Dendritic cell treated with granulocyte-macrophage colony-stimulating factor and Interleukin-4, amounts not matched to agents 40 ng/mL and 50 ng/mL, for 4 days (primary cell): ENCODE measurements at regions not wholly inside any gene's neighbourhood (a gene's known extent, or its start where the extent isn't known, plus 50 kb on each side); places are given as distances from the start of the nearest gene placed in this dataset.

ENCODE experiments used
- H3K27ac Mint-ChIP-seq: one replicate; pipeline ENCODE4 v1.8.0; 2022; ENCODE audit warnings: mild to moderate bottlenecking, mixed read lengths
- H3K27me3 Mint-ChIP-seq: one replicate; pipeline ENCODE4 v1.8.0; 2022; ENCODE audit warnings: mild to moderate bottlenecking, mixed read lengths
- H3K36me3 Mint-ChIP-seq: one replicate; pipeline ENCODE4 v1.8.0; 2022; ENCODE audit warnings: low read depth, mixed read lengths
- H3K4me1 Mint-ChIP-seq: one replicate; pipeline ENCODE4 v1.8.0; 2022; ENCODE audit warnings: low read depth, mixed read lengths
- H3K4me3 Mint-ChIP-seq: one replicate; pipeline ENCODE4 v1.8.0; 2022; ENCODE audit warnings: mild to moderate bottlenecking, moderate library complexity, mixed read lengths
- H3K9me3 Mint-ChIP-seq: one replicate; pipeline ENCODE4 v1.8.0; 2022; ENCODE audit warnings: mixed read lengths
- intact Hi-C: fragments of 100-400 bp; cut with micrococcal nuclease; formaldehyde crosslinking; loops from one replicate; pipeline ENCODE4 v1.15.0; 2022

DNA sequence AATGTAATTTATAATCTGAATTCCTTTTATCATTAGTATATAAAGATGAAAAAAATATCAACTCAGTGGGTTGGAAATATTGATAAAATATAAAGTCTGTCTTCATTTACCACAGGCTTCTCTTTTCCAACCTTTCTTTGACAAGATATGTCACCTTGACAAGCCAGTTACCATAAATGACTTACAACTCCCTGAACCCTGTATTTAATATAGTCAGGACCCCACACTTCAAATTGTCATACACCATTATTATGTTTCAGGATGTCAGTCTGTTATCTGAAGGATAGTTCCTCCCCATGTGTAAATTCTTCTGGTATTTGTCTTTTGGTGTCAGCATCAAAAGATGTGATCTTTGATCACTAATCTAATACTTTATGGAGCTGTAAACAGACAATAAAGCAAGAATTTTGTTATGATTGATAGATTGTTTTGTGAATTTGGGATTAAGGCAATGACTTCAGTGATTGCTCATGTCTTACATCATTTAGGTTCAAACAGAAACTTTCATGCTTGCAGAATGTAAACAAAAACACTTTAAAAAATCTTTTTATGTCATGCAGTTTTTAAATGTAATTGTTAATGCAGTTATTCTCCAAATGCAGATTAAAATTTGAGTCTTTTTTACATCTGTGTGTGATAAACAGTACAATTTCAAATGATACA is 503.5 kb upstream of the BCHE start:
- no peaks in the 10 kb centered on the region for H3K4me1 Mint-ChIP-seq
- H3K36me3 Mint-ChIP-seq, result no peaks in the 10 kb centered on the region
- H3K27me3 Mint-ChIP-seq, result no peaks in the 10 kb centered on the region
- no peak overlapping the region for H3K4me3 Mint-ChIP-seq
- H3K9me3 Mint-ChIP-seq, result peaks cover 33% of the 10 kb centered on the region
- intact Hi-C loops, result no loop called here
- no peak overlapping the region for H3K27ac Mint-ChIP-seq

DNA sequence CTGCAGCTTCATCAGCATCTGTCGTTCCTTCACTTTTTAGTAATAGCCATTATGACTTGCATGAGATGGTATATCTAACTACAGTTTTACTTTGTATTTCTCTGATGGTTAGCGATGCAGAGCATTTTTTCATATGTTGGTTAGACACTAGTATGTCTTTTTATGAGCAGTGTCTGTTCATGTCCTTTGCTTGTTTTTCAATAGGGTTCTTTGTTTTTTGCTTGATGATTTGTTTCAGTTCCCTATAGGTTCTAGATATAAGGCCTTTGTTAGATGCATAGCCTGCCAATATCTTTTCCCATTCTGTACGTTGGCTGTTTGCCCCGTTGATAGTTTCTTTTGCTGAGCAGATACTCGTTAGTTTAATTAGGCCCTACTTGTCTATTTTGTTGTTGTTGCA is 487.2 kb upstream of the BCHE start:
- Mint-ChIP-seq H3K4me3 (no peak overlapping the region), H3K27me3 (no peaks in the 10 kb centered on the region), H3K27ac (no peak overlapping the region), H3K9me3 (peaks cover 10% of the 10 kb centered on the region), H3K36me3 (no peaks in the 10 kb centered on the region), H3K4me1 (no peaks in the 10 kb centered on the region)
- intact Hi-C loops, result no loop called here

- Mint-ChIP-seq H3K27ac (no peak overlapping the region), H3K4me1 (no peaks in the 10 kb centered on the region), H3K27me3 (no peaks in the 10 kb centered on the region), H3K9me3 (no peaks in the 10 kb centered on the region), H3K36me3 (no peaks in the 10 kb centered on the region), H3K4me3 (no peak overlapping the region)
- intact Hi-C loops, result no loop called here
Measured at GRCh38 chr3:166322391-166322790, 485.2 kb upstream of the BCHE start.

DNA sequence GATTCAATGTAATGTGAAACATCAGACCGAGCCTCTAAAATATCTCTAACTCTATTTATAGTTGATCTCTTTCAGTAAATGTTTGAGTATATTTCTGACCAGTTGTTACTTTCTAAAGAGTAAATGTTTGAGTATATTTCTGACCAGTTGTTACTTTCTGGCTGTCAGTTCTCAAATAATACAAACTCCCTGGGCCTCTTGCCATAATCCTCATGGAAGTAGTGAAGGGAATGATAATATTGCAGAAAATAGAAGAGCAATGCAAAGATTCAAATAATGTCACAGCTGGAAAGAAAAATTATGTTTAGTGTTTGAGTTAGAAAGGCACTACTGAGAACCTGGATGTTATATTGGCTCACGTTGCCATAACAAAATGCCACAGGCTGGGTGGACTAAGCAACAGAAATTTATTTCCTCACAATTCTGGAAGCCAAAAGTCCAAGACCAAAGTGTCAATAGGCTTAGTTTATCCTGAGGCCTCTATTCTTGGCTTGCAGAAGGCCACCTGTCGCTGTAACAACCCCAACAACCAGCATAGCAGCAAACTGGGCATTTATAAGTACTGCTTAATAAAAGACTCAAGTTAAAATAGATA is 470.6 kb upstream of the BCHE start:
- Mint-ChIP-seq H3K36me3 (no peaks in the 10 kb centered on the region), H3K27ac (no peak overlapping the region), H3K4me1 (no peaks in the 10 kb centered on the region), H3K27me3 (no peaks in the 10 kb centered on the region), H3K4me3 (no peak overlapping the region), H3K9me3 (no peaks in the 10 kb centered on the region)
- intact Hi-C loops, result no loop called here

GRCh38 chr3:166304584-166304983 is 467.4 kb upstream of the BCHE start:
- Mint-ChIP-seq H3K36me3 (no peaks in the 10 kb centered on the region), H3K27me3 (no peaks in the 10 kb centered on the region), H3K27ac (no peak overlapping the region), H3K4me3 (no peak overlapping the region), H3K9me3 (no peaks in the 10 kb centered on the region), H3K4me1 (no peaks in the 10 kb centered on the region)
- intact Hi-C loops, result no loop called here

DNA sequence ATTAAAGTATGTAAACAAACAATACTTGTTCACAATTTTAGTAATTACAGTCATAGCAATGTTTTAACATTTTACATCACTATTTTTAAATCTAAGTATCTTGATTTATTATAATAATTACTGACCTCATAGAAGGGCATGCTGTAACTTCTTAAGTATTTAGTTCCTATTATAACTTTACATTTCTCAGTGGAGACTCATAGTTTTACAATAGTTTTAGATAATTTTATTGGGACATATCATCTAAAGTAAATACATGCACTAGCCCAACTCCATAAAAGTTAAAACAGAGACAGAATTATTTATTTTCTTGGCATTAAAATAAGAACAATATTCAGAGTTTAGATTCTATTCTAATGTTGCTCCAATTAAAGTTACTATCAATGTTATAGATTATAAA is 466.5 kb upstream of the BCHE start:
- Mint-ChIP-seq H3K4me3 (no peak overlapping the region), H3K4me1 (no peaks in the 10 kb centered on the region), H3K9me3 (no peaks in the 10 kb centered on the region), H3K27ac (no peak overlapping the region), H3K36me3 (no peaks in the 10 kb centered on the region), H3K27me3 (no peaks in the 10 kb centered on the region)
- intact Hi-C loops, result no loop called here

DNA sequence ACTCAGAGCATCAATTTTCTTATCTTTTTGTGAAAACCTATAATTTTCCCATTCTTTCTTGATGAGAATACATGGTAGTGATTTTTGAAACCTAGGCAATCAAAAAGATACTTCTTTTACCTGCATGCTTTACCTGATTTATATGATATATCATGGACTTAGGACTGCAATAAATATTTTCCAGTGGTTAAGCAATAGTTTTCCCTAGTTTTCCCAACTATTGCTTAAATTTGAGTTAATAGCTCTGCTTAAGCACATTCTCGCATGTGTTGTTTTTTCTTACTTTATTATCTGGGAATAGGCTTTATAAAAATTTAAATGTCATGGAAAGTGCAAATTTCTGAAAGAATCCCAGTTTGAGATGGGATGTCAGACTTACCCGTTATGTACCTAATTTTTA is 465.1 kb upstream of the BCHE start:
- Mint-ChIP-seq H3K27me3 (no peaks in the 10 kb centered on the region), H3K27ac (no peak overlapping the region), H3K4me3 (no peak overlapping the region), H3K9me3 (no peaks in the 10 kb centered on the region), H3K4me1 (no peaks in the 10 kb centered on the region), H3K36me3 (no peaks in the 10 kb centered on the region)
- intact Hi-C loops, result no loop called here

DNA sequence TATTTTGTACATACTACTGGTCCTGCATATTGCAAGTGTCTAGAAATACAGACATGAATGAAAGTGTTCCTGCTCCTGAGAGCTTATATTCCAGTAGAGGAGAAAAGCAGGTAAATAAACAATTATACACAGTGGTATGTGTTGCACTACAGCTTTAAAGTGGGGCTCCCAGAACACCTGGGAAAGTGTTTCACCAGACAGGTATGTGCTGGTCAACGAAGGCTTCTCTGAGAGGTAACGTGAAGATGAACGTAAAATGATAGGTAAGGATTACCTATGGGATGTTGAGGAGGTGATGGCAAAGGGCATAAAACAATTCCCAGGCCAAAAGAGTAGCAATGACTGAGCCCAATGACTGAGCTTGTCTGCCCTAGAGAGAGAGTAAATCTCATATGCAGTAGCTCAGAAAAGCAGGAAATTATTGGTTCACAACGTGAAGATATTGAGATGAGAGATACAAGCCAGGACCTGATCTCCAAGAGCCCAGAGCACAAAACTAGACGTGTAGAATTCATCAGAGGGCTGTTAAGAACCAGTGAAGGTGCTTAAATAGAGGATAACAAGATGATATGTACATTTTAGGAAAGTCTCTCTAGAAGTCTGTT is 459.1 kb upstream of the BCHE start:
- Mint-ChIP-seq H3K4me1 (no peaks in the 10 kb centered on the region), H3K27ac (no peak overlapping the region), H3K9me3 (no peaks in the 10 kb centered on the region), H3K4me3 (no peak overlapping the region), H3K36me3 (no peaks in the 10 kb centered on the region), H3K27me3 (no peaks in the 10 kb centered on the region)
- intact Hi-C loops, result no loop called here

DNA sequence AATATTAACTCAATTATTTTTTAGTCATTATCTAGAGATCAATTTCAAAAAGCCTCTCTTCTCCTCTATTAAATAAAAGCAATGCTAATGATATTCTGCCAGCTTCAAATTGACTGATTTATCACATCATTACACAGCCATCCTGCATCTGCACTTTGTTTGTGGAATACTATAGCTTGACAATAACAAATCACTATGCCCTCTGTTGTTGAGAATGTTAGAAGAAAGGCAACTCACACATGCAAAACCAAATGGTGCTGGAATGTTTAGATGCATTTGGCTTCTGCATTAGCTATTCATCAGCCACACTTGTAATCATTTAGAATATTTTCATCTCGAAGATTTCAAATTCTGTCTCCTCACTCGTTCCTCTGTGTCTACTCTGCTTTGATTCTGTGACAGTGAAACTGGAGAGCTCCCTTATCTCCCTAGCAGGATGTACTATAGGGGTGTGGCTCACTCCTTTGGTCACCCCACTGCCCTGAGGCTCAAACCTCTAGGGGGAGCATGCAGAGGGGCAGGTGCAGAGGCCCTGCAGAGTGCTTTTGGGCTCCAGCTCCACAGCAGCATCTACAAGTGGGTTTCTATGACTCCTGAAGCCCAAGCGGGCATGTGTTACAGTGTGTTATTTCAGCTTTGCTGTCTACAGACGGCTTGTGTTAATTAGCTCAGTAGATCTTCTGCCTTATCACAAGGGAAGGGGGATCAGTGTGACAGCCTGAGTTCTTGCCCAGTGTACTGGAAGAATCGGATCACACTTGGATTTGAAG is 454.1 kb upstream of the BCHE start:
- no peak overlapping the region for H3K4me3 Mint-ChIP-seq
- no peaks in the 10 kb centered on the region for H3K36me3 Mint-ChIP-seq
- H3K4me1 Mint-ChIP-seq, result no peaks in the 10 kb centered on the region
- no peaks in the 10 kb centered on the region for H3K9me3 Mint-ChIP-seq
- no peaks in the 10 kb centered on the region for H3K27me3 Mint-ChIP-seq
- no peak overlapping the region for H3K27ac Mint-ChIP-seq
- intact Hi-C loops, result no loop called here

DNA sequence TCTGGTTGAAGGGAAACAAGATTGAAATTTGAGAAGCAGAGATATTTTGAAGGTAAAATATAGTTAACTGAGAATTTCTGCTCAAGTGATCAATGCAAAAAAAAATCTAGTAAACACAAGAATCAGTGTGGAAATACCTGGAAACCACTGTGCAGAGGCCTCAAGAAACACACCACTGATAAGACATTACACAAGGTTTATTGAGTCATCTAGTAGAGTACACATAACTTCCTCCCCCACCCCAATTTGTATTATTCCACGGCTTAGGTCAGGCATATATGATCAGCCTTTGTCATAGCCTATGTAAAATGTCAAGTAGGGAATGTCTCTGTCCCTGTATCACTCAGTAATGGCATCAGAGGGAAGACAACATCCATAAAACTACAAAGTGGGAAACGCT is 447.8 kb upstream of the BCHE start:
- no peak overlapping the region for H3K4me3 Mint-ChIP-seq
- H3K36me3 Mint-ChIP-seq, result no peaks in the 10 kb centered on the region
- no peaks in the 10 kb centered on the region for H3K27me3 Mint-ChIP-seq
- no peak overlapping the region for H3K27ac Mint-ChIP-seq
- no peaks in the 10 kb centered on the region for H3K4me1 Mint-ChIP-seq
- peaks cover 9% of the 10 kb centered on the region for H3K9me3 Mint-ChIP-seq
- intact Hi-C loops, result no loop called here

- H3K4me1 Mint-ChIP-seq, result no peaks in the 10 kb centered on the region
- no peaks in the 10 kb centered on the region for H3K27me3 Mint-ChIP-seq
Measured at GRCh38 chr3:166283840-166284239, 446.6 kb upstream of the BCHE start.

DNA sequence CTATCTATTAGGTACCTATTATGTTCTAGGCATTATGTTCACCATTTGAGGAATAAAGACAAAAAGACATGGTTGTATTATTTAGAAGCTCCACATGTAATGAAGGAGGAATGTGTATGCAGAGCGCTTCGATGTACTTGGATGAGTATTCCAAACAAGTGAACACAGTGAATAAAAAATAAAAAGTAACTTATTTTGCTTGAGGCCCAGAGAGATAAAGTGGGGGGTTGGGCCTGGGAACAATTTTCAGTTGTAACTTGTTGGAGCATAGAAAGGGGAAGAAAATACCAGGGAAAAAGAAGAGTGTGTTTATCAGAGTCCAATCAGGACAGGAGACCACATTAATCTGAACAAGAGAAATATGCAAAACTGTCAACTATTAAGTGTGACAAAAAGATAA is 445.7 kb upstream of the BCHE start:
- Mint-ChIP-seq H3K4me3 (no peak overlapping the region), H3K36me3 (no peaks in the 10 kb centered on the region), H3K27me3 (no peaks in the 10 kb centered on the region), H3K27ac (no peak overlapping the region), H3K4me1 (no peaks in the 10 kb centered on the region), H3K9me3 (peaks cover 20% of the 10 kb centered on the region)
- intact Hi-C loops, result no loop called here

More at GRCh38 chr3:166283840-166284239, 446.6 kb upstream of the BCHE start:
- Mint-ChIP-seq H3K4me3 (no peak overlapping the region), H3K36me3 (no peaks in the 10 kb centered on the region), H3K9me3 (peaks cover 11% of the 10 kb centered on the region), H3K27ac (no peak overlapping the region)
- intact Hi-C loops, result no loop called here

DNA sequence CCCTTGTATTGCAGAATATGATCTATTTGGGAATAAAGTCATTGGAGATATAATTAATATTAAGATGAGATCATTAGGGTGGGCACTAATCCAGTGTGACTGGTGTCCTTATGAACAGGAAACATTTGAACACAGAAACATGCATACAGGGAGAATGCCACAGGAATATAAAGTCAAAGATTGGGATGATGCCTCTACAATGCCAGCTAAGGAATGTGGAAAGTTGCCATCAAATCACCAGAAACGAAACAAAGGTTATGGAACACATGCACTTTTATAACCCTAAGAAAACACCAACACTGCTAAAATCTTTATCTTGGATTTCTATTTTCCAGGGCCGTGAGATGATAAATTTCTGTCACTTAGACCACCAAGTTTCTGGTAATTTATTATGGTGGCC is 442.4 kb upstream of the BCHE start:
- Mint-ChIP-seq H3K36me3 (no peaks in the 10 kb centered on the region), H3K27me3 (no peaks in the 10 kb centered on the region), H3K4me3 (no peak overlapping the region), H3K27ac (no peak overlapping the region), H3K4me1 (no peaks in the 10 kb centered on the region), H3K9me3 (peaks cover 20% of the 10 kb centered on the region)
- intact Hi-C loops, result no loop called here

DNA sequence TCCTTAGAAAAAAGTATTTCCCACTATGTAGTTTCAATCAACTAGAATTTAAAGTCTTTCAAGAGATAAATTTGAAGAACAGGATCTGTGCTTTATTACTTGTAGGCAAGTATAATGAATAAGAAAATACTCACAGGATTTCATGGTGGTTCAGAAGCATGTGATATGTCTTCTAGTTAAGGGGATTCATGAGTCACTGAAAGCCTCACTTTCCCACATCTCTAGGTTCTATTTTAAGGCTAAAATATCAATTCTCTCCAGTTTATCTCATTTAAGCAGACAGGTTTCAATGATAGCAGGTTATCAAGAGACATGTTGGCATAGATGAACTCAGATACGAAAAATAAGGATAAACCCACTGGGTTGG is 437.8 kb upstream of the BCHE start:
- Mint-ChIP-seq H3K4me1 (no peaks in the 10 kb centered on the region), H3K36me3 (no peaks in the 10 kb centered on the region), H3K9me3 (peaks cover 11% of the 10 kb centered on the region), H3K4me3 (no peak overlapping the region), H3K27ac (no peak overlapping the region), H3K27me3 (no peaks in the 10 kb centered on the region)
- intact Hi-C loops, result no loop called here
